Prostate gland (tissue), 2 donors: ENCODE measurements at regions not wholly inside any gene's neighbourhood (a gene's known extent, or its start where the extent isn't known, plus 50 kb on each side); places are given as distances from the start of the nearest gene placed in this dataset.

Source experiments
- DNase-seq: peaks from one replicate; pipeline ENCODE4 v3.0.0-alpha.2; 2019; ENCODE audit warnings: low spot score
- H3K27ac ChIP-seq, 2 donors: fragments of 200-600 bp; sonication (generic); 2 replicates each; pipeline ENCODE4 v1.5.1; 2017 to 2019
- H3K27me3 ChIP-seq: fragments of 200-600 bp; sonication (generic); replicated peaks from 2 replicates; pipeline ENCODE4 v1.5.1; 2019; ENCODE audit not compliant: insufficient read depth
- H3K36me3 ChIP-seq, 2 donors: fragments of 200-600 bp; sonication (generic); 1 replicate in 1 of 2; 2 replicates in 1 of 2; pipeline versions ENCODE4 v1.5.1 to v1.8.1; 2017 to 2019
- H3K4me1 ChIP-seq: fragments of 200-600 bp; sonication (generic); replicated peaks from 2 replicates; pipeline ENCODE4 v1.5.1; 2019
- H3K4me3 ChIP-seq, 2 donors: fragments of 200-600 bp; sonication (generic); 2 replicates each; pipeline ENCODE4 v1.5.1; 2017 to 2019
- H3K9me3 ChIP-seq: fragments of 200-600 bp; sonication (generic); 2 replicates; pipeline ENCODE4 v1.5.1; 2017
- POLR2A ChIP-seq: fragments of 450-650 bp; IDR thresholded peaks from one replicate; pipeline ENCODE4 v1.6.1; 2016; ENCODE audit warnings: antibody characterized with exemption, mild to moderate bottlenecking
- POLR2AphosphoS5 ChIP-seq: sonication (generic); formaldehyde crosslinking; IDR thresholded peaks from one replicate; pipeline ENCODE4 v1.6.1; 2017; ENCODE audit warnings: antibody characterized with exemption
- WGBS: methylation state at CpG from one replicate; pipeline ENCODE4 v1.1.5; 2018; 5-methylcytosine and 5-hydroxymethylcytosine counted together
- intact Hi-C: fragments of 100-400 bp; cut with DNase I; formaldehyde crosslinking; loops from one replicate; pipeline ENCODE4 v1.14.2; 2022
- TF ChIP-seq, protein P1 (sequence below), 4 experiments: fragments of 200-600 bp in 2 of 4; fragments of 450-650 bp in 2 of 4; sonication (generic) in 2 of 4; IDR thresholded peaks; 1 replicate in 3 of 4; 2 replicates in 1 of 4; pipeline ENCODE4 v1.5.1; 2016 to 2019; ENCODE audit warnings: antibody characterized with exemption in 4 of 4, mild to moderate bottlenecking in 2 of 4, moderate library complexity in 2 of 4

DNA sequence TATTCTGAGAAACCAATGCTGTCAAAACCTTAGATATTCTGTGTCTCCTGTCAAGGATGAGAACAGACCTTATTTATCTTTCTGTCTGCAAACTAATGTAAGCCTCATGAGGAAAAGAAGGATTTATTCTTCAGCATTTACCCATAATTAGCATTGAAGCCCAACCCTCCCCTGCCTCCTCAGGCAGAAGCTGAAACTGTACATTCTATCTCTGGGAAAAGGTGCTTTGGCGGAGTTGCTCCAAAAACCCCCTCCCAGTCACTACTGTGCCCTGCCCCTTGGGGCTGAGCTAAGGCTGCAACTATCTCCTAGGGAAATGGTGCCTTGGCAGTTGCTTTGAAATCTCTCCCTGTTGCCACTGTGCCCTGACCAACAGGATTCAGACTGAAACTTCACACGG, 106.2 kb upstream of the TLR4 start:
- TF ChIP-seq POLR2AphosphoS5, result no peak
- TF ChIP-seq, protein P1, sequence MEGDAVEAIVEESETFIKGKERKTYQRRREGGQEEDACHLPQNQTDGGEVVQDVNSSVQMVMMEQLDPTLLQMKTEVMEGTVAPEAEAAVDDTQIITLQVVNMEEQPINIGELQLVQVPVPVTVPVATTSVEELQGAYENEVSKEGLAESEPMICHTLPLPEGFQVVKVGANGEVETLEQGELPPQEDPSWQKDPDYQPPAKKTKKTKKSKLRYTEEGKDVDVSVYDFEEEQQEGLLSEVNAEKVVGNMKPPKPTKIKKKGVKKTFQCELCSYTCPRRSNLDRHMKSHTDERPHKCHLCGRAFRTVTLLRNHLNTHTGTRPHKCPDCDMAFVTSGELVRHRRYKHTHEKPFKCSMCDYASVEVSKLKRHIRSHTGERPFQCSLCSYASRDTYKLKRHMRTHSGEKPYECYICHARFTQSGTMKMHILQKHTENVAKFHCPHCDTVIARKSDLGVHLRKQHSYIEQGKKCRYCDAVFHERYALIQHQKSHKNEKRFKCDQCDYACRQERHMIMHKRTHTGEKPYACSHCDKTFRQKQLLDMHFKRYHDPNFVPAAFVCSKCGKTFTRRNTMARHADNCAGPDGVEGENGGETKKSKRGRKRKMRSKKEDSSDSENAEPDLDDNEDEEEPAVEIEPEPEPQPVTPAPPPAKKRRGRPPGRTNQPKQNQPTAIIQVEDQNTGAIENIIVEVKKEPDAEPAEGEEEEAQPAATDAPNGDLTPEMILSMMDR (IDR thresholded peaks at IDR 0.05), result no peak
- no peak for TF ChIP-seq POLR2A
- Histone ChIP-seq H3K27me3 (no peaks in the 10 kb centered on the region), H3K4me3 (no peak overlapping the region), H3K9me3 (no peaks in the 10 kb centered on the region), H3K36me3 (no peaks in the 10 kb centered on the region), H3K27ac (no peak overlapping the region), H3K4me1 (no peaks in the 10 kb centered on the region)
- no peak for DNase-seq
- 80% methylated on average over 2 of the region's 2 CpGs for WGBS
- intact Hi-C loops, result no loop called here

DNA sequence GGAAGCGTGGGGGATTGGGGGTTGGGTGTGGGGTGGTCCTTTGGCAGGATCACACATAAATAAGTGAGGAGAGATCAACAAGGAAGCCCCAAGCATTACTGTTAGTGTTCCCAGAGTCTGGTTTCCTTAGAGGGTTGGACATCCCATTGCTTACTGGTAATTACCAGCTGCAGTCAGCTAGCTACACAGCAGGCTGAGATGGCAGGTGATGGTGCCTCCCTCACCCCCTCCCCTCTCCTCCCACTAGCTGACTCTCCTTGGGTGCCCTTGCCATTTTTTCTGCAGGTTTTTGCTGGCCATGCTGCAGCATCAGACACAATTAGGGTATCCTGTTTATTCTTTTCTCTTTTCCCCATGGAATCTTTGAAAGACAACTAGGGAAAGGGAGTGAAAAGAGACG, 107.5 kb upstream of the TLR4 start:
- H3K27me3 ChIP-seq, result no peaks in the 10 kb centered on the region
- no peak for DNase-seq
- intact Hi-C loops, result no loop called here
- no peak overlapping the region for H3K4me3 ChIP-seq
- H3K4me1 ChIP-seq, result no peaks in the 10 kb centered on the region
- TF ChIP-seq POLR2AphosphoS5 (no peak), POLR2A (no peak)
- TF ChIP-seq, protein P1 (IDR thresholded peaks at IDR 0.05), result no peak
- no peaks in the 10 kb centered on the region for H3K36me3 ChIP-seq
- no peak overlapping the region for H3K27ac ChIP-seq
- H3K9me3 ChIP-seq, result no peaks in the 10 kb centered on the region
- WGBS, result 44% methylated on average over 2 of the region's 2 CpGs

DNA sequence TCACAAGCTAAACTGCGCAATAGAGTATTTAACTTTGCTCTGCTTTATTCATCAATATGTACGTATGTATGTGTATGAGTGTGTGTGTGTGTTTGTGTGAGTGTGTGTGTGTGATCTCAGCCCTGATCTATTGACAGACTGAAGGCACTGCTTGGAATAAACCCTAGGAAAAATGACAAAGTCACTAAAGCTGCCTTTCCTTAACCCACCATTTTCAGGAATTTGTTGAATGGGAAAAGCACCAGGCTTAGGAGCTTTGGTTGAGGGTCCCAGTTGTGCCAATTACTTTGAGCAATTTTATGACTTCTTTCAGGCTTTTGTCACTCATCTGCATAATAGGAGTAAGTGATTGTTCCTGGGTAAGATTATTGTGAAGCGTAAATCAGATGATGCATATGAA, 108.6 kb upstream of the TLR4 start:
- Histone ChIP-seq H3K27me3 (no peaks in the 10 kb centered on the region), H3K4me1 (no peaks in the 10 kb centered on the region), H3K4me3 (no peak overlapping the region), H3K9me3 (no peaks in the 10 kb centered on the region), H3K27ac (no peak overlapping the region), H3K36me3 (no peaks in the 10 kb centered on the region)
- DNase-seq, result no peak
- TF ChIP-seq POLR2AphosphoS5 (no peak), POLR2A (no peak)
- TF ChIP-seq, protein P1 (IDR thresholded peaks at IDR 0.05), result no peak
- intact Hi-C loops, result no loop called here
- WGBS, result 87% methylated on average over 3 of the region's 3 CpGs

DNA sequence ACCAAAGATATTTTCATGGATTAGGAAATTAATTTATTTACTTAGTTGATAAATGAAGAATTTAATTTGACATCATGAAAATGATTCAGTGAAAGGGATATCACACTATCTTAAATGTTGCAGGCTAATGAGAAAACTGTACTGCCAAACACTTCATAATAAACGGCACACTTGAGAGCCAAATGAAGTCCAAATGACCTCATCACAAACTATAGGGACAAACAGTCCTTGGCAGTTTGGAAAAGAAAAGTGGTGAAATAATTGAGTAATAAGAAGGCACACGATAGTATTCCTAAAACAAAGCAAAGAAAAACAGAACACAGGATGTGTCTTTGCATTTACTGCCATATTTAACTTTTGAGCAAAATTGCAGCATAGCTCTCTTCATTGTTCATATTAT, 116.9 kb upstream of the TLR4 start:
- no peaks in the 10 kb centered on the region for H3K36me3 ChIP-seq
- H3K4me3 ChIP-seq, result no peak overlapping the region
- H3K27me3 ChIP-seq, result no peaks in the 10 kb centered on the region
- no peak for TF ChIP-seq POLR2A
- TF ChIP-seq, protein P1 (IDR thresholded peaks at IDR 0.05), result no peak
- no peak for TF ChIP-seq POLR2AphosphoS5
- no peak for DNase-seq
- no peaks in the 10 kb centered on the region for H3K9me3 ChIP-seq
- WGBS, result 30% methylated on average over 2 of the region's 2 CpGs
- no peaks in the 10 kb centered on the region for H3K4me1 ChIP-seq
- intact Hi-C loops, result no loop called here
- H3K27ac ChIP-seq, result no peak overlapping the region

DNA sequence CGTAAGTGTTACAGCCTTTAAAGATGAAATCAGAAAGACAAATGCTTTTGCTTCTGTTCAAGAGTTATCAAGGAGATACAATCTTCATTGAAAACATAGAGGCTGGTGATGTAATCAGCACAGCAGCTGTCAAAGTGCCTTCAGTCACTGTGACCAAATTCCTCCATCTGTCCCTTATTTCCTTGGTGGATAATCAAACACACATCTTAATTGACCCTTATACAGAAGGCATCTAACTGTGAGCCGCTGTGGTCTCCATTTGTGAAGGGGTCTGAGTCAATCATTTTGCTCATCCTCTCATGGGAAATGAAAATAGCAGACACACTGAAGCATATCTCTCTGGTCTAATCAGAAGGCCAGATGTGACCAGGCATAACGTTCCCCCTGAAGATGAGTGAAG, 130.1 kb upstream of the TLR4 start:
- WGBS, result 69% methylated on average over 3 of the region's 3 CpGs
- H3K4me1 ChIP-seq, result no peaks in the 10 kb centered on the region
- no peaks in the 10 kb centered on the region for H3K9me3 ChIP-seq
- no peak overlapping the region for H3K27ac ChIP-seq
- no peak overlapping the region for H3K4me3 ChIP-seq
- intact Hi-C loops, result no loop called here
- no peaks in the 10 kb centered on the region for H3K36me3 ChIP-seq
- no peaks in the 10 kb centered on the region for H3K27me3 ChIP-seq
- TF ChIP-seq, protein P1 (IDR thresholded peaks at IDR 0.05), result no peak
- TF ChIP-seq POLR2A, result no peak
- no peak for TF ChIP-seq POLR2AphosphoS5
- DNase-seq, result no peak
